Smooth muscle cell of the brain vasculature (primary cell): ENCODE measurements at regions not wholly inside any gene's neighbourhood (a gene's known extent, or its start where the extent isn't known, plus 50 kb on each side); places are given as distances from the start of the nearest gene placed in this dataset.
A peak's percentile ranks its signal among the peaks of the same experiment; 100 is the strongest.
"Not testable (repeated sequence)": the region's sequence is repeated elsewhere in the genome, so short reads cannot be mapped to it uniquely, and the experiment has no call there.

Experiments
- DNase-seq: peaks from one replicate; pipeline ENCODE4 v3.0.0-alpha.2; 2012; ENCODE audit warnings: low read depth, low spot score

- no peak for DNase-seq
Measured at GRCh38 chr3:184440151-184440550, 60.3 kb downstream of the CHRD start.

DNA sequence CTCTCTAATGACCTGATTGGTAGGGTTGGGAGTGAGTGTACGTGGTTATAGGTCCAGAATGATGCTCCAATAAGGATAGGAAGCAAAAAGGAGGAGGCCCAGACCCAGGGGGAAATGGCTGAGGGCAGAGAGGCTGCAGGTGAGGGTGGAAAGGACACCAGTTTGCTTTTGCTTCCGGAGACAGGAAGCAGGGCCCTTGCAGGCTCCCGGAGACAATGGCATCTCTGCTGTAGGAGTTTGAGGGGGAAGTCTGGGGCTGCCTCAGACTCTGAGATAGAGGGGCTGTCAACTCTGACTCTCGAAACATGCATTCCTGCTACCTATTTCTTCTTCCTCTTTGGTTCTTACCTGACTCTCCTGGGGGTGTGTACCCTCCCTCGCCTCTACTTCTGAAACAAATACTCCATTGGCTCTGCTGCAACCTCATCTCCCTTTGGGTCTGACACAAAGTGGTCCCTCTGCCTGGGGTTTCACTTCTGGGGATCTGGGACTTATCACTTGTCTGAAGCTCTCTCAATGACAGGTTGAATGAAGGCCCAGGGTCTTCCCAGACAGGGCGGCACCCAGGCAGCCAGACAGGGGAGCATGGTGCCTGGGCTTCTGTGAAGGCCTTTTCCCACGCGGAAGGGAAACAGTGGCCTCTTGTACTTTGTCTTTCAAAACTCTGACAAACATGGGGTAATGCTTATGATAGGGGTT is 61.5 kb downstream of the CHRD start:
- DNase-seq, result no peak

DNA sequence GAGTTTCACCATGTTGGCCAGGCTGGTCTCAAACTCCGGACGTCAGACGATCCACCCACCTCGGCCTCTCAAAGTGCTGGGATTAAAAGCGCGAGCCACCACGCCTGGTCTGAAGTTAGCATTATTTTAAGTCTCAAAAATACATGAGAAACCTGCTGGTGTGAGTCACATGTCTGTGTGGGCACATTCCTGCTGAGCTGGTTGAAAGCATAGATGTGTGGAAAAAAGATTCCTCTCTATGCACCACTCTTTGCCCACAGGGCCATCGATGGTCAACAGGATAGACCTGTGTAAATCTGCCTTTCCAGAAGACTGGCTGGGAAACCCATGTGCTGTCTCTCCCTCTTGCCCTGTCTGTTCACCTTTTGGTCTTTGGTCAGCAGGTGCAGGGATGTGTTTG is 63.5 kb downstream of the CHRD start:
- DNase-seq, result no peak

- DNase-seq, result no peak
Measured at GRCh38 chr3:184443831-184444230, 64.0 kb downstream of the CHRD start.

DNA sequence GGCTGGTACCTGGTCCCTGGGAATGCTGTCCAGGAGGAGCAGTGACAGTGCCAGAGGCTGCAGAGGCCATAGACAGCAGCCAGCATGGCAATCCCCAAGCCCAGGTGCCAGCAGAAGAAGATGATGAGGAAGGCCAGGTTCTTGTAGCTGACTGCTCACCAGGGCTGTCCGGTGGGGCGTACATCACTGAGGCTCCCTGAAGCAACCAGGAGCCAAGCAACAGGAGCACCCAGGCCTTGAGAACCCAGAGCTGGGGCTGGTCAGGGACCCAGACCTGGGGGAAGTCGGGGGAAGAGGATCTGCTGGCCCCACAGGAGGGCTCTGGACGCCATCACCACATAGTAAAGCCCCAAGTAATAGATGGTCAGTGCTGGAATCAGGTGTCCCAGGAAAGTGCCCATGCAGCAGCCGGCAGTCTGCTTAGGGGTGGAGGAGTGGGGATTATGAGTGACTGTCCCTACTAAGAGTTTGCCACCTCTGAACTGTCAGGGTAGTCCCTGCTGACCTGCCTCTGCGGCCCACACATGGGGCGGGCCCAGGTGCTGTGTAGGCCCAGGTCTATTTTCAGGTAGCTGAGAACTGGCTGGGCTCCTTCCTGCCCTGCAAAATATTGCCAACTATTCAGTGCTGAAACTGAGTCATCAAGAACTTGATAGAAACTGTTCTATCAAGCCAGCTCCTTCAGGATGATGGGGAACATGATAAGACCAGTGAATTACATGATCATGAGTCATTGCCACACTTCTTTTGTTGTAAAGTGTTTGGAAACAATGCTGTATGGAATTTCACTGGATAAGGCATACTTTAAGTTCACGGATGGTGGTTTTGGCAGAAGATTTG is 68.7 kb downstream of the CHRD start:
- DNase-seq, result no peak

- DNase-seq, result no peak
Measured at GRCh38 chr3:184449161-184449515, 69.3 kb downstream of the CHRD start.

GRCh38 chr3:184450547-184450946 is 70.7 kb downstream of the CHRD start:
- DNase-seq, result no peak

- DNase-seq, result no peak
Measured at GRCh38 chr3:184453296-184453695, 73.4 kb downstream of the CHRD start.

- DNase-seq, result no peak
Measured at GRCh38 chr3:184455991-184456390, 76.1 kb downstream of the CHRD start.

DNA sequence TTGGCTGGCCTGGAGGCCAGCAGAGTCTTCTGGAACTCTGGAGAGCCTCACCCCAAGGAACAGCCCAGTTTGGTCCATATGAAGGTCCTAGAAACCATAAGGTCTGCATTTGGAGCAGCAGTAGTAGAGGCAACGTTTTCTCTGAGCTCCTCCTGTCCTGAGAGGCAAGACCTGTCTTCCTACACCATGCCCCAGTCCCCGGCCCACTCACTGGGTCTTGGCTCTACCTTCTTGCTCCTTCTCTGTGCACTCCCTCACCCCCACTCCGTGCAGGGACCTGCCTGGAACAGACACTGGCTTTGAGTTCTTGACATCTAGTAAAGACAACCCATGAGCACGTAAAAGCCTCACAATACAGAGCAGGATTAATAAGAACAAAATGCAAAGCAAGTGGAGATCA is 76.6 kb downstream of the CHRD start:
- DNase-seq, result no peak

DNA sequence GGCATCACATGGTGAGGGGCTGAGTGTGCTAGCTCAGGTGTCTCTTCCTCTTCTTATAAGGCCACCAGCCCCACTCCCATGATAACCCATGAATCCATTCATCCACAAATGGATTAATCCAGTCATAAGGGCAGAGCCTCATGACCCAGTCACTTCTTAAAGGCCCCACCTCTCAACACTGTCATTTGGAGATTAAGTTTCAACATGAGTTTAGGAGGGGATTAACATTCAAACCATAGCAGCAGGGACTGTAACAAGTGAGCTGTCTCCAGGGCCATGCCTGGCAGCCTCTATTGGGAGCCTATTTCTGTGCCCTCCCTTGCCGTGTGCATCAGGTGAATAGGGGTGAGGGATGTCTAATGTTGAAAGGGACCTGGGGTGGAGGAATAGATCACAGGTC is 77.5 kb downstream of the CHRD start:
- DNase-seq, result no peak

GRCh38 chr3:184457784-184458377 is 78.0 kb downstream of the CHRD start:
- DNase-seq, result not testable (repeated sequence)

GRCh38 chr3:184459355-184459754 is 79.5 kb downstream of the CHRD start:
- peak; percentile 17 for DNase-seq

GRCh38 chr3:184460276-184460675 is 80.4 kb downstream of the CHRD start:
- DNase-seq, result no peak

DNA sequence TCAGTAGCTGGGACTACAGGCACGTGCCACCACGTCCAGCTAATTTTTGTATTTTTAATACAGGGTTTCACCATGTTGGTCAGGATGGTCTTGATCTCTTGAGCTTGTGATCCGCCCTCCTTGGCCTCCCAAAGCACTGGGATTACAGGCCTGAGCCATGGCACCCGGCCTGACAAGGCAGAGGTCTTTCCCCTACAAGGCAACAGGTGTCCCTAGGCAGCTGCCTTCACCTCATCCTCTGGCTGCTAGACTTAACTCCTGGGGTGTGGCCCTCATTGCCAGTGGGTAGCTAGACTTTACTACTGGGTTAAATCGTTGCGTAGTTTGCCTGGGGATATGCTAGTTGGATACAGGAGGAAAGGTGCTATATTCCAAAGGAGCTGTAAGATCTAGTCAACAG is 81.4 kb downstream of the CHRD start:
- DNase-seq, result no peak

DNA sequence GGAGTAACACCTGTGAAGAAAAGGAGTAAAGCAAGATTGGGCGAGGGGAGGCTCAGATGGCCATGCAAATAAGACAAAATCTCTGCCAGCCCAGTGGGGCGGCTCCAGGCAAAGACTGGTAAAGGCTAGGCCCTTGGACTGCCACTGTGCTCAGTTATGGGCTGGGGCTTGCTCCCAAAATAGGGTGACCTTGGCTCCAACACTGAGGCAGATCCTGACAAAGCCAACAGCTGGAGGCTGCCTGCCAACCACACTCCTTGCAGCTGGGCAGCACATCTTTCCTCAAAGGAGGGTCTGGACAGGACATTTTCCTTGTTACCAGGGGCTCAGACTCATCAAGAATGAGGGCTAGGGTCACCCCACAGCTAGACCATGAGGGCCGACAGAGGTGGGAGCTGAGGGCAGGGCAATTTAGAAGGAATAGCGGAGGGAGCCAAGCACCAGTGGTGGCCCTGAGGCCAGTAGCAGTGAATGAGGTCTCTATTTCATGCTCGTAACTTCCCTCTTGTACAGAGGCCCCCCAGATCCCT is 86.1 kb downstream of the CHRD start:
- no peak for DNase-seq

GRCh38 chr3:184466413-184466960 is 86.6 kb downstream of the CHRD start:
- DNase-seq, result no peak

DNA sequence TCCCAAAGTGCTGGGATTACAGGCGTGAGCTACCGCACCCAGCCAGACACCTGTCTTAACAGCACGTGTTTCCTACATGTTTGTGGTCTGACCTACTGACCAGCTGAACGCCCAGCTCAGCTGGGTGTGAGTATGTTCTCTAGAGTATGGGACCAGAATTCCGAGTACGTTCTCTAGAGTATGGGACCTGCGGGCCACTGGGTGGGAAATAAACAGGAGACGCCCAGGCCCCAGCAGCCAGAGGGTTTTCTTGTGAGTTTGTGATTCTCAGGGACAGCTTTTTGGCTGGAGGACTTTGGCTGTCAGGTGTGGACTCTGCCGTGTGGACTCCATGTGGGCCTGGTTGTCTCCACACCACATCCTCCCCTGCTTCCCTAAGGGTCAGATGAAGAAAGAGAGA is 87.3 kb downstream of the CHRD start:
- no peak for DNase-seq

- DNase-seq, result no peak
Measured at GRCh38 chr3:184470551-184470950, 90.7 kb downstream of the CHRD start.

GRCh38 chr3:184471439-184471838 is 90.1 kb upstream of the EPHB3 start:
- DNase-seq, result no peak

GRCh38 chr3:184472723-184473428 is 88.7 kb upstream of the EPHB3 start:
- DNase-seq, result no peak

DNA sequence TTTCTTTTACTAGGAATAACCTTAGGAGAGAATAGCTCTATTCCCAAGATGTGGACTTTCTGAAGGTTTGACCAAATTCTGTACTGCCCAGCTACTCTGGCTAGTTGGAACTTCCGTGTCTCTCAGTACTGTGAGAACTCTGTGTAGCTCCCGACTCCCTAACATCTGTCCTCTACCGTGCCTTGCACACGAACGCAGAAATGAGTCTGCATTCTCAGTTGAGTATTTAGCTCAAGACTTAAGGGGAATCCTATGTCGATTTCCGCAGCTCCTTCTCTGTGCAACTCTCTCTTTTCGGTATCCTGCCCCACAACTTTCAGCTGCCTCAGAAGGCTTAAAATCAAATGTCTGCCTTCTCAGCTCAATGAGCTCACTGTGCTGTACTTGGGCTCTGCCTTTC is 86.7 kb upstream of the EPHB3 start:
- no peak for DNase-seq
